Calu3 (cell line): ENCODE measurements at regions not wholly inside any gene's neighbourhood (a gene's known extent, or its start where the extent isn't known, plus 50 kb on each side); places are given as distances from the start of the nearest gene placed in this dataset.

Experiments used
- BruUV-seq: library from RNA; stranded (reverse); fragments of 400-500 nt; replicated peaks from 2 replicates; lab custom pipeline; 2021; lab: Mats Ljungman, UMichigan
- CTCF ChIA-PET: fragments of 300-600 bp; sonication (Branson Sonifier 250); formaldehyde crosslinking; loops from one replicate; lab custom pipeline; 2022; ENCODE audit warnings: antibody characterized with exemption; lab: Charles Lee
- DNase-seq: peaks from one replicate; pipeline ENCODE4 v3.0.0; 2022
- H3K27ac Mint-ChIP-seq: one replicate; pipeline ENCODE4 v1.8.0; 2022; ENCODE audit warnings: mixed read lengths; ENCODE audit not compliant: unreplicated experiment
- H3K27me3 Mint-ChIP-seq: one replicate; pipeline ENCODE4 v1.8.0; 2022; ENCODE audit warnings: mixed read lengths; ENCODE audit not compliant: unreplicated experiment
- H3K36me3 Mint-ChIP-seq: one replicate; pipeline ENCODE4 v1.8.0; 2022; ENCODE audit warnings: mild to moderate bottlenecking, moderate library complexity, mixed read lengths; ENCODE audit not compliant: insufficient read depth, unreplicated experiment
- H3K4me1 Mint-ChIP-seq: one replicate; pipeline ENCODE4 v1.8.0; 2022; ENCODE audit warnings: mild to moderate bottlenecking, low read depth, mixed read lengths; ENCODE audit not compliant: unreplicated experiment
- H3K4me3 Mint-ChIP-seq: one replicate; pipeline ENCODE4 v1.8.0; 2022; ENCODE audit warnings: mild to moderate bottlenecking, low read depth, moderate library complexity, mixed read lengths; ENCODE audit not compliant: unreplicated experiment
- H3K9me3 Mint-ChIP-seq: one replicate; pipeline ENCODE4 v1.8.0; 2022; ENCODE audit warnings: low read depth, mixed read lengths; ENCODE audit not compliant: unreplicated experiment
- CTCF ChIP-seq: fragments of 200-600 bp; IDR thresholded peaks from one replicate; pipeline ENCODE4 v1.8.0; 2022; ENCODE audit warnings: antibody characterized with exemption; ENCODE audit not compliant: unreplicated experiment
- intact Hi-C: fragments of 100-400 bp; cut with micrococcal nuclease; formaldehyde crosslinking; loops from one replicate; pipeline ENCODE4 v1.10.0; 2022; ENCODE audit not compliant: unreplicated experiment

GRCh38 chr16:79790854-79791253 is 190.3 kb upstream of the MAF start:
- Mint-ChIP-seq H3K36me3 (no peaks in the 10 kb centered on the region), H3K9me3 (no peaks in the 10 kb centered on the region), H3K4me3 (no peak overlapping the region), H3K27me3 (no peaks in the 10 kb centered on the region), H3K27ac (no peak overlapping the region), H3K4me1 (no peaks in the 10 kb centered on the region)
- intact Hi-C loops, result no loop called here
- TF ChIP-seq CTCF, result no peak
- DNase-seq, result no peak
- CTCF ChIA-PET, result no interaction called here
- no TSS peak for BruUV-seq

- CTCF ChIA-PET, result no interaction called here
- Mint-ChIP-seq H3K4me3 (no peak overlapping the region), H3K4me1 (no peaks in the 10 kb centered on the region), H3K27me3 (no peaks in the 10 kb centered on the region), H3K9me3 (no peaks in the 10 kb centered on the region), H3K27ac (no peak overlapping the region), H3K36me3 (no peaks in the 10 kb centered on the region)
- TF ChIP-seq CTCF, result no peak
- no peak for DNase-seq
- BruUV-seq, result no TSS peak
- intact Hi-C loops, result no loop called here
Measured at GRCh38 chr16:79788949-79789348, 188.4 kb upstream of the MAF start.

- no peak overlapping the region for H3K4me3 Mint-ChIP-seq
- H3K27ac Mint-ChIP-seq, result no peak overlapping the region
- no peaks in the 10 kb centered on the region for H3K27me3 Mint-ChIP-seq
- TF ChIP-seq CTCF, result no peak
- no peaks in the 10 kb centered on the region for H3K36me3 Mint-ChIP-seq
- no peaks in the 10 kb centered on the region for H3K4me1 Mint-ChIP-seq
- H3K9me3 Mint-ChIP-seq, result no peaks in the 10 kb centered on the region
- no TSS peak for BruUV-seq
- DNase-seq, result no peak
- intact Hi-C loops, result no loop called here
- CTCF ChIA-PET, result no interaction called here
Measured at GRCh38 chr16:79786389-79786788, 185.9 kb upstream of the MAF start.

- intact Hi-C loops, result no loop called here
- CTCF ChIA-PET, result no interaction called here
- BruUV-seq, result no TSS peak
- H3K27me3 Mint-ChIP-seq, result no peaks in the 10 kb centered on the region
- H3K27ac Mint-ChIP-seq, result no peak overlapping the region
- no peak for TF ChIP-seq CTCF
- no peaks in the 10 kb centered on the region for H3K4me1 Mint-ChIP-seq
- no peak overlapping the region for H3K4me3 Mint-ChIP-seq
- H3K36me3 Mint-ChIP-seq, result no peaks in the 10 kb centered on the region
- H3K9me3 Mint-ChIP-seq, result no peaks in the 10 kb centered on the region
- no peak for DNase-seq
Measured at GRCh38 chr16:79784007-79784406, 183.5 kb upstream of the MAF start.
